GM12878 (cell line): ENCODE measurements at regions not wholly inside any gene's neighbourhood (a gene's known extent, or its start where the extent isn't known, plus 50 kb on each side); places are given as distances from the start of the nearest gene placed in this dataset.

Source experiments
- BCL11A ChIP-seq: IDR thresholded peaks from 2 replicates; pipeline ENCODE4 v1.6.1; 2011; ENCODE audit warnings: low read depth, low read length
- MAX ChIP-seq: IDR thresholded peaks from 2 replicates; pipeline ENCODE4 v1.6.1; 2012; ENCODE audit warnings: low read depth, low read length, improper control_type of control experiment

- TF ChIP-seq BCL11A (no peak), MAX (no peak)
These were observed 210.7 kb upstream of the TLL1 start for GRCh38 chr4:165662341-165662740.
